ENCODE measurements at regions not wholly inside any gene's neighbourhood (a gene's known extent, or its start where the extent isn't known, plus 50 kb on each side); places are given as distances from the start of the nearest gene placed in this dataset.

DNA sequence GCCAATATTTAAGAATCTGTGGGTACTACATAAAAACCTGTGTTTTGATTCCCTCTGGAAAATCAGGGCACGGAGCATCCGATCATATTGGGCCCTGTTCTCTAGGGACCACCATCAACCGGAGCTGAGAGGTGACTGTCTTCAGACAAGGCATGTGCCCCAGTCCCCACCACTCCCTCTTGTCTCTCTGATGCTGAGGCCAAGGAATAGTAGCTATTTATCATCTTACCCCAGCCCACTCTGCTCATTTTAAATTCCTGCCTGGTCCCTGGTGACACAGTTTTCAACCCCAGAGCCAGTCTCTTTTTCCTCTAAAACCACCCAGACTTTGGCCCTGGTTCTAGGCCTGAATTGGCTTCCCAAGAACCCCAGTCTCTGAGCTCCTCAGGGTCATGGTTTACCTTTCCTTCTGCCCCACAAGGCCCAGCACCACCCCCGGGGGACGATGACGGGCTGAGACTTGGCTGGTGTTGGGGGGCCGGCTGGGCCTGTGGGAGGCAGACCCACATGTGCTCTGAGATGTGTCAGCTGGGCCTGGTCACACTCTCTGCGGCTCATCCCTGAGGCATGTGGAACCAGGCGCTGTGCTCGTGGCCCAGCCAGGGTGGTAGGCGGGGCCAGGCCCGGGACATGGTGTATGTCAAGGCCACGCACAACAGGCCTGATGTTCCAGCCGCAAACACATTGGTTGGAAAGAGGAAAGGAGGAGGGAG, 114.4 kb downstream of the CEBPB start:
- Mint-ChIP-seq H3K4me1 (ENCODE audit: low read depth) (peaks cover 6% of the 10 kb centered on the region), H3K27ac (no peak overlapping the region), H3K27me3 (peaks cover 19% of the 10 kb centered on the region), H3K36me3 (ENCODE audit: insufficient read depth) (no peaks in the 10 kb centered on the region), H3K9me3 (ENCODE audit: low read depth) (no peaks in the 10 kb centered on the region), H3K4me3 (ENCODE audit: low read depth) (no peak overlapping the region)
- TF ChIP-seq, protein P1, sequence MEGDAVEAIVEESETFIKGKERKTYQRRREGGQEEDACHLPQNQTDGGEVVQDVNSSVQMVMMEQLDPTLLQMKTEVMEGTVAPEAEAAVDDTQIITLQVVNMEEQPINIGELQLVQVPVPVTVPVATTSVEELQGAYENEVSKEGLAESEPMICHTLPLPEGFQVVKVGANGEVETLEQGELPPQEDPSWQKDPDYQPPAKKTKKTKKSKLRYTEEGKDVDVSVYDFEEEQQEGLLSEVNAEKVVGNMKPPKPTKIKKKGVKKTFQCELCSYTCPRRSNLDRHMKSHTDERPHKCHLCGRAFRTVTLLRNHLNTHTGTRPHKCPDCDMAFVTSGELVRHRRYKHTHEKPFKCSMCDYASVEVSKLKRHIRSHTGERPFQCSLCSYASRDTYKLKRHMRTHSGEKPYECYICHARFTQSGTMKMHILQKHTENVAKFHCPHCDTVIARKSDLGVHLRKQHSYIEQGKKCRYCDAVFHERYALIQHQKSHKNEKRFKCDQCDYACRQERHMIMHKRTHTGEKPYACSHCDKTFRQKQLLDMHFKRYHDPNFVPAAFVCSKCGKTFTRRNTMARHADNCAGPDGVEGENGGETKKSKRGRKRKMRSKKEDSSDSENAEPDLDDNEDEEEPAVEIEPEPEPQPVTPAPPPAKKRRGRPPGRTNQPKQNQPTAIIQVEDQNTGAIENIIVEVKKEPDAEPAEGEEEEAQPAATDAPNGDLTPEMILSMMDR (IDR thresholded peaks at IDR 0.05; ENCODE audit: unreplicated experiment), result no peak
- DNase-seq (ENCODE audit: low spot score, unreplicated experiment), result no peak

DNA sequence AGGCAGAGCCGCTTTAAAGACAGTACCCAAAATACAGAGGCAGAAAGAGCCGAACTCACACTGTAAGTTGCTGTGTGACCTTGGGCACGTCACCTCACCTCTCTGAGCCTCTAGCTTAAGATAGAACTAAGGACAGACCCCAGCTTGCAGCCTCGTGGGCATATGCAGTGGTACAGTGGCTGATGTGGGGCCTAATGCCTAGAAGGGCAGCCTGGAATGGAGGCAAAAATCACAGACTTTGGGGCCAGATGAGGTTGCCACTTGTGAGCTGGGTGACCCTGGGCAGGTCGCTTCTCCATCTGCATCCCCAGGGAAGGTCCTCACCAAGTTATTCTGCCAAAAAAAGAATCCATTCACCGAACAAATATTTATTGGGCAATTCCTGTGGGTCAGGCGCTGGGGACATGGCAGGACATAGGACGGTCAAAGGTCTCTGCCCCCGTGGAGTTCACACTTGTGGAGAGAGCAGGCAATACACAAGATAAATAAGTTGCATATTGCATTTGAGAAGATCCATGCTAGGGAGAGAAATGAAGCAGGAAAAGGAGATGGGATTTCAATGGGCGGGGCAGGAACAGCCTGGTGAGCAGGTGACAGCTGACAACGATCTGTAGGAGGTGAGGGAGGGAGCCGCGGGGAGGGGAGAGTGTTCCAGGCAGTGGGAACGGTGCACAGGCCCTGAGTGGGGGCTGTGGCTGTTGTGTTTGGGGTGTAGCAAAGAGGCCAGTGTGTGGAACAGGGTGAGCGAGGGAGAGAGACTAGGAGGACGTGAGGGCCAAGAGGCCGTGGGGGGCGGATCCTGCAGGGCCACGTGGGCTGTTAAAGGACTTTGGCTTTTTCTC, 115.2 kb downstream of the CEBPB start:
- Mint-ChIP-seq H3K27me3 (peaks cover 15% of the 10 kb centered on the region), H3K36me3 (ENCODE audit: insufficient read depth) (no peaks in the 10 kb centered on the region), H3K4me3 (ENCODE audit: low read depth) (peak overlapping the region; percentile 29), H3K27ac (peak overlapping the region; percentile 66), H3K9me3 (ENCODE audit: low read depth) (no peaks in the 10 kb centered on the region), H3K4me1 (ENCODE audit: low read depth) (peaks cover 6% of the 10 kb centered on the region)
- no peak for DNase-seq (ENCODE audit: low spot score, unreplicated experiment)
- TF ChIP-seq, protein P1 (IDR thresholded peaks at IDR 0.05; ENCODE audit: unreplicated experiment), result no peak

DNA sequence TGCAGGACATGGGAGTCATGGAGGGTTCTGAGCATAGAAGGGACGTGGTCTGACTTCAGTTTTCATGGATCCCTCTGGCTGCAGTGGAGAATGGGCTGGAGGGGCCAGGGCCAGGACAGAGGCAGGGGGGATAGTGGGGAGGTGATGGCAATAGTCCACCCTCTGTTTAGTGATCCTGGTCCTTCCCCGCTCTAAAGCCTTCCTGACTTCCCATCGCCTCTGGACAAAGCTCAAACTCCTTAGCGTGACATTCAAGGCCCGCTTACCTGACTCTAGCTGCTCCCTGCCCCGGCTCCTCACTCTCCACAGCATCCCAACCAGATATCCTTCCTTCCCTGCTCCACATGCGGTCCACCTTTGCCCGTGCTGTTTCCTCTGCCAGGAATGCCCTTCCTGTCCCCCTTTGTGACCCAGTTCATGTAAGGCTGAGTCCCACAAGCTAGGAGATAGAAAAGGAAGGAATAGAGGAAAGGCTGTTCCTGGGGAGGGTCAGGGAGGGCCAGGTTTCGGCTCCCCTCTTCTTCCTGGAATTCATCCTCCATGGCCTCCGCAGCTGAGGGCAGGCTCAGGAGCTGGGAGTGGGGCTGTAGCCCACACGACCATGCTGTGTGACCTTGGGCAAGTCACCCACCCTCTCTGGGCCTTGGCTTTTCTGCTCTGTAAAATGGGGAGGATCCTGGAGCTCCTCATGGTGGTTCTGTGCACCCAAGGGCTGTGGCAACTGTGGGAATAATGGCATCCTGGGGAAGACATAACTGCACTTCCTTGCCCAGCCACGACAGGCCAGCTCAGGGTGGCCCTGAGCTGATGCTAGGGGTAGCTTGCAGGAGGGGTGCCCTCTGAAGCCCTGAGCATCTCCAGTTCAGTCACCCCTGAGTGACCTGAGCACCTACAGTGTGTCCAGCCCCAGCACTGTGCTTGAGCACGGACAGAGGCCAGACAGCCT, 116.1 kb downstream of the CEBPB start:
- DNase-seq (ENCODE audit: low spot score, unreplicated experiment), result no peak
- TF ChIP-seq, protein P1 (IDR thresholded peaks at IDR 0.05; ENCODE audit: unreplicated experiment), result no peak
- H3K9me3 Mint-ChIP-seq (ENCODE audit: low read depth), result no peaks in the 10 kb centered on the region
- H3K4me1 Mint-ChIP-seq (ENCODE audit: low read depth), result peaks cover 6% of the 10 kb centered on the region
- no peaks in the 10 kb centered on the region for H3K36me3 Mint-ChIP-seq (ENCODE audit: insufficient read depth)
- no peak overlapping the region for H3K4me3 Mint-ChIP-seq (ENCODE audit: low read depth)
- peak overlapping the region; percentile 66 for H3K27ac Mint-ChIP-seq
- H3K27me3 Mint-ChIP-seq, result peaks cover 14% of the 10 kb centered on the region

GRCh38 chr20:50308166-50308512, 117.5 kb downstream of the CEBPB start:
- H3K36me3 Mint-ChIP-seq (ENCODE audit: insufficient read depth), result no peaks in the 10 kb centered on the region
- H3K4me1 Mint-ChIP-seq (ENCODE audit: low read depth), result peaks cover 6% of the 10 kb centered on the region
- TF ChIP-seq, protein P1 (IDR thresholded peaks at IDR 0.05; ENCODE audit: unreplicated experiment), result no peak
- no peak for DNase-seq (ENCODE audit: low spot score, unreplicated experiment)
- peaks cover 18% of the 10 kb centered on the region for H3K27me3 Mint-ChIP-seq
- H3K4me3 Mint-ChIP-seq (ENCODE audit: low read depth), result no peak overlapping the region
- no peak overlapping the region for H3K27ac Mint-ChIP-seq
- no peaks in the 10 kb centered on the region for H3K9me3 Mint-ChIP-seq (ENCODE audit: low read depth)

Measured in progenitor cell of endocrine pancreas (in vitro differentiated cells).